GM23338 (cell line): ENCODE measurements at regions not wholly inside any gene's neighbourhood (a gene's known extent, or its start where the extent isn't known, plus 50 kb on each side); places are given as distances from the start of the nearest gene placed in this dataset.

ENCODE experiments used
- CTCF ChIP-seq, 2 experiments: fragments of 200-600 bp in 1 of 2; sonication (generic) in 1 of 2; conservative IDR thresholded peaks; 2 replicates each; pipeline versions ENCODE4 v1.5.1 to v1.6.1; 2016 to 2017; ENCODE audit warnings: antibody characterized with exemption in 2 of 2, low read depth in 2 of 2, mild to moderate bottlenecking in 2 of 2, moderate library complexity in 1 of 2
- POLR2AphosphoS5 ChIP-seq: IDR thresholded peaks from 2 replicates; pipeline ENCODE4 v1.6.1; 2016; ENCODE audit warnings: antibody characterized with exemption, low read depth

- TF ChIP-seq CTCF (conservative IDR thresholded peaks at IDR 0.05; ENCODE audit: low read depth in 2 of 2) = no peak
- TF ChIP-seq POLR2AphosphoS5 = no peak
These were observed 719.7 kb upstream of the GRIA3 start for GRCh38 chrX:122464341-122464740.
